ENCODE measurements at regions not wholly inside any gene's neighbourhood (a gene's known extent, or its start where the extent isn't known, plus 50 kb on each side); places are given as distances from the start of the nearest gene placed in this dataset.

DNA sequence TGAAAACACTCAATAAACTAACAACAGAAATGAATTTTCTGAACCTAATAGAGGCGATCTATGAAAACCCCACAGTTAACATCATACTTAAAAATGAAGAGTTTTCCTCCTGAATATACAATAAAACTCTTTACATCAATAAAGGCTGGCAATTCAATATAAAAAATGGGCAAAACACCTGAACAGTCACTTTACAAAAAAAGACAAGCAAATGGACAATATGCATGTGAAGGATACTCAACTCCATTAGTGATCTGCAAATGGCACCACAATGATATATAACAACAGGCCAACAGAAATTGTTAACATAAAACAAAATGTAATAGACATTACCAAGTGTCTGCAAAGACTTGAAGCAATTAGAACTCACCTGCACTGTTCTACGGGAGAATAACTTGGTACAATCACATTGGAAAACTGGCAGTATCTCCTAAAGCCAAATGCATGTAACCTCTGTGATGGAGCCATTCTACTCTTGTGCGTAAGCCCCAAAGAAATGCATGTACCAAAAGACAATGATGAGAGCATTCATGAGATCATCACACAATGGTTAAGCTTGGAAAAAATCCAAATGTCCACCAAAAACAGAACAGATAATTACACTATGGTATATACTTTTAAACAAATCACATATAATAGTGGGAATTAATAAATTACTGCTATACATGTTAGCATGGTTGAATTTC, 433.4 kb upstream of the MAF start:
- TF ChIP-seq, protein P1, sequence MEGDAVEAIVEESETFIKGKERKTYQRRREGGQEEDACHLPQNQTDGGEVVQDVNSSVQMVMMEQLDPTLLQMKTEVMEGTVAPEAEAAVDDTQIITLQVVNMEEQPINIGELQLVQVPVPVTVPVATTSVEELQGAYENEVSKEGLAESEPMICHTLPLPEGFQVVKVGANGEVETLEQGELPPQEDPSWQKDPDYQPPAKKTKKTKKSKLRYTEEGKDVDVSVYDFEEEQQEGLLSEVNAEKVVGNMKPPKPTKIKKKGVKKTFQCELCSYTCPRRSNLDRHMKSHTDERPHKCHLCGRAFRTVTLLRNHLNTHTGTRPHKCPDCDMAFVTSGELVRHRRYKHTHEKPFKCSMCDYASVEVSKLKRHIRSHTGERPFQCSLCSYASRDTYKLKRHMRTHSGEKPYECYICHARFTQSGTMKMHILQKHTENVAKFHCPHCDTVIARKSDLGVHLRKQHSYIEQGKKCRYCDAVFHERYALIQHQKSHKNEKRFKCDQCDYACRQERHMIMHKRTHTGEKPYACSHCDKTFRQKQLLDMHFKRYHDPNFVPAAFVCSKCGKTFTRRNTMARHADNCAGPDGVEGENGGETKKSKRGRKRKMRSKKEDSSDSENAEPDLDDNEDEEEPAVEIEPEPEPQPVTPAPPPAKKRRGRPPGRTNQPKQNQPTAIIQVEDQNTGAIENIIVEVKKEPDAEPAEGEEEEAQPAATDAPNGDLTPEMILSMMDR (IDR thresholded peaks at IDR 0.05): no peak
- TF ChIP-seq POLR2A (IDR thresholded peaks at IDR 0.05): no peak
- ATAC-seq (no peak), DNase-seq (no peak)
- H3K9me3 ChIP-seq: peaks cover 0 to 8% (median 0%) of the 10 kb centered on the region in 12 donors
- H3K27ac ChIP-seq: no peak overlapping the region
- H3K4me3 ChIP-seq: no peak overlapping the region
- no peaks in the 10 kb centered on the region for H3K4me1 ChIP-seq
- no peaks in the 10 kb centered on the region for H3K36me3 ChIP-seq
- intact Hi-C loops (cut with DNase I): no loop called here
- 91 to 95% (median 94%) methylated on average over 3 of the region's 3 CpGs for WGBS, 4 donors
- no peaks in the 10 kb centered on the region for H3K27me3 ChIP-seq

DNA sequence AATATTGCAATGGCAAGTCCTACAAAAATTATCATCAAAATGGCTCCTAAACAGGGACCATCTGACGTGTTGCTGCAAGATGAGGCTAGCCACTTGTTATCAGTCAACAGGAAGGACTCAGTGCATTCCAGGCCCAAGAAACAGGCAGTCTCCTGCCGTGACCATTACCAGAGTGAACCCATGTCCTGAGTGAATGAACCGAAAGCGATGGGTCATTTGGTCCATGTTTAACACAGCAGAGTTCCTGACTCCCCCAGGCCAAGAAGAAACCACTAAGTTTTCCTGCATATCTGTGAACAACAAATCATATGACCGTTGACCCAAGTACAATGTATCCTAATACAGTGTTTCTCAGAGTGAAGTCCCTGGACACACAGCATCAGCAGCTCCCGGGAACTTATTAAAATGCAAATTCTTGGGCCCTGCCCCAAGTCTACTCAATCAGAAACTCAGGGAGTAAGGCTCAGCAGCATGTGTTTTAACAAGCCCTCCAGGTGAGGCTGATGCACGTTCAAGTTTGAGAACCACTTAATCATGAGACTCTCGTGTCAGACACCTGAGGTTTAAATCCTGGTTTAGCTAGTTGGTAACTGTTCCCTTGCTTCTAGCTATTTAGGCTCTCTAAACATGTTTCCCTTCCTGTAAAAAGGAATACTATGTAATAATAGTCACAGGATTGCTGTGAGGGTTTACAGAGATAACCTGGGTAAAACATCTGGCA, 429.4 kb upstream of the MAF start:
- H3K4me1 ChIP-seq: peaks cover 0 to 3% (median 0%) of the 10 kb centered on the region in 12 donors
- H3K27ac ChIP-seq: no peak overlapping the region
- WGBS, 4 donors: 77 to 81% (median 80%) methylated on average over 8 of the region's 8 CpGs
- TF ChIP-seq, protein P1 (IDR thresholded peaks at IDR 0.05): no peak
- TF ChIP-seq POLR2A (IDR thresholded peaks at IDR 0.05): no peak
- ATAC-seq: no peak
- no peak for DNase-seq
- H3K4me3 ChIP-seq: no peak overlapping the region
- H3K9me3 ChIP-seq: peaks cover 0 to 8% (median 0%) of the 10 kb centered on the region in 12 donors
- no peaks in the 10 kb centered on the region for H3K36me3 ChIP-seq
- intact Hi-C loops (cut with DNase I): no loop called here
- H3K27me3 ChIP-seq: no peaks in the 10 kb centered on the region

DNA sequence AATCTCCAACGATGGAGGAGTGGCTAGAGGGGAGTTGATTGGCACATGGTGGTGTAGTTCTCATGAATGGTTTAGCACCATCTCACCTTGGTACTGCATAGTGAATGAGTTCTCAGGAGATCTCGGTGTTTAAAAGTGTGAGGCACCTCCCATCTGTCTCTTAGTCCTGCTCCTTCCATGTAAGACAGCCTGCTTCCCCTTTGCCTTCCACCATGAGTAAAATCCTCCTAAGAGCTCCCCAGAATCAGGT, 428.8 kb upstream of the MAF start:
- ATAC-seq (no peak), DNase-seq (no peak)
- Histone ChIP-seq H3K36me3 (no peaks in the 10 kb centered on the region), H3K27ac (no peak overlapping the region), H3K4me3 (no peak overlapping the region), H3K27me3 (no peaks in the 10 kb centered on the region), H3K9me3 (peaks cover 0 to 8% (median 0%) of the 10 kb centered on the region in 12 donors), H3K4me1 (peaks cover 0 to 3% (median 0%) of the 10 kb centered on the region in 12 donors)
- TF ChIP-seq, protein P1 (IDR thresholded peaks at IDR 0.05): no peak
- TF ChIP-seq POLR2A (IDR thresholded peaks at IDR 0.05): no peak
- 52 to 69% (median 60%) methylated on average over 2 of the region's 2 CpGs for WGBS, 4 donors
- intact Hi-C loops (cut with DNase I): no loop called here

DNA sequence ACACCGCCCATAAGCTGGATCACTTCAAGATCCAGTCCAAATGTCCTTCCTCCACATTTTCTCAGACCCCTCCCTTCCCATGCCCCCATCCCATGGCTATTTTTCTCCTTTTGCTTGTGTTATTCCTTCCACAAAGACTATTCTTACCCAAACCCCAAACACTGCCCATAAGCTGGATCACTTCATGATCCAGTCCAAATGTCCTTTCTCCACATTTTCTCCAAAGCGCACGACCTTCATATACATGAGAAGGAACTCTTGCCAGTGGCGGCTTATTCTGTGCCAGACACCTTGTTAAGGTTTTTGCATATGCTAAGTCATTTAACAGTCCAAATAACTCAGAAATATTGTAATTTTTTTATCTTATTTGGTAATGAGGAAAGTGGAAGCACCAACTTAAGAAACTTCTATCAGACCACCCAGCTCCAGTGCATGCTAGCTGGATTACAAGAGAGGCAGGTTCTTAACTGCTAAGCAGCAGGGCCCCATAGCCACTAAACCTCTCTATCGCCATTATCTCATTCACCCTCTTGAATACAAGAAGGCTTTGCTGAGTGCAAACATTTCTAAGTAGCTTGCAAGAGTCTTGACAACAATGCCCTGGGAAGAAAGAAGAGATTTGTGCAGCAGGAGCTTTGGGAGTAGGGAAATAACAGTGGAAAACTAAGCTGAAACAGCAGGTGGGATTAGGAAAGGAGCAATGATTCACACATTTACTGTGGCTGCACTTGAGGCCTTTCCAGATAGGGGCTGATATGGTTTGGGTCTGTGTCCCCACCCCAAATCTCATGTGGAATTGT, 428.2 kb upstream of the MAF start:
- Histone ChIP-seq H3K36me3 (no peaks in the 10 kb centered on the region), H3K27ac (no peak overlapping the region), H3K9me3 (peaks cover 0 to 5% (median 0%) of the 10 kb centered on the region in 12 donors), H3K27me3 (no peaks in the 10 kb centered on the region), H3K4me1 (peaks cover 0 to 3% (median 0%) of the 10 kb centered on the region in 12 donors), H3K4me3 (no peak overlapping the region)
- TF ChIP-seq, protein P1 (IDR thresholded peaks at IDR 0.05): no peak
- no peak for TF ChIP-seq POLR2A (IDR thresholded peaks at IDR 0.05)
- WGBS, 4 donors: 84 to 91% (median 86%) methylated on average over 5 of the region's 5 CpGs
- intact Hi-C loops (cut with DNase I): no loop called here
- ATAC-seq: no peak
- no peak for DNase-seq
